ENCODE measurements at regions not wholly inside any gene's neighbourhood (a gene's known extent, or its start where the extent isn't known, plus 50 kb on each side); places are given as distances from the start of the nearest gene placed in this dataset.

DNA sequence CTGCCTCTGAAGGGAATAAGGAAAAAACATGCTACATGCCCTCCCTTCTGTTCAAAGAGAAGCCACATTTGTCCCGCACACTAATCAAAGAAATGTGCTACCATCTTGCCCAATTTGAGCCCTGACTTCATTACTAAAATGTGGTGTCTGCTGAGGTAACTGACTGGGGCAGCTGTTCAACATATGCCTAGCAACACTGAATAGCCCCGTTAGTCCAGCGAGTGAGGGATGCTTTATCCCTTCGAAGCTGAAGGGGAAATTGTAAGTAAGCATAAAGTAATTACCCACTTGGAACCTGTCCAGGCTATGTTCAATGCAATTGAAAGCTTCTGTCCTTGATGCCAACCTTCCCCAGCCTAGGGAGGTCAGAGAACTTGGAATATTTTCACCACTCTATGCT lies 310.6 kb downstream of the SEC16B start:
- TF ChIP-seq TARDBP (CRISPR knock-in tag; IDR thresholded peaks at IDR 0.05), result no peak
- TF ChIP-seq ZNF484 (CRISPR knock-in tag; IDR thresholded peaks at IDR 0.05; ENCODE audit: borderline replicate concordance, low read depth), result no peak
- TF ChIP-seq POLR2A (IDR thresholded peaks at IDR 0.05; ENCODE audit: insufficient read depth in 1 of 2, low read depth in 2 of 2, low read length in 2 of 2), result no peak
- TF ChIP-seq, protein P1, sequence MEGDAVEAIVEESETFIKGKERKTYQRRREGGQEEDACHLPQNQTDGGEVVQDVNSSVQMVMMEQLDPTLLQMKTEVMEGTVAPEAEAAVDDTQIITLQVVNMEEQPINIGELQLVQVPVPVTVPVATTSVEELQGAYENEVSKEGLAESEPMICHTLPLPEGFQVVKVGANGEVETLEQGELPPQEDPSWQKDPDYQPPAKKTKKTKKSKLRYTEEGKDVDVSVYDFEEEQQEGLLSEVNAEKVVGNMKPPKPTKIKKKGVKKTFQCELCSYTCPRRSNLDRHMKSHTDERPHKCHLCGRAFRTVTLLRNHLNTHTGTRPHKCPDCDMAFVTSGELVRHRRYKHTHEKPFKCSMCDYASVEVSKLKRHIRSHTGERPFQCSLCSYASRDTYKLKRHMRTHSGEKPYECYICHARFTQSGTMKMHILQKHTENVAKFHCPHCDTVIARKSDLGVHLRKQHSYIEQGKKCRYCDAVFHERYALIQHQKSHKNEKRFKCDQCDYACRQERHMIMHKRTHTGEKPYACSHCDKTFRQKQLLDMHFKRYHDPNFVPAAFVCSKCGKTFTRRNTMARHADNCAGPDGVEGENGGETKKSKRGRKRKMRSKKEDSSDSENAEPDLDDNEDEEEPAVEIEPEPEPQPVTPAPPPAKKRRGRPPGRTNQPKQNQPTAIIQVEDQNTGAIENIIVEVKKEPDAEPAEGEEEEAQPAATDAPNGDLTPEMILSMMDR (CRISPR knock-in tag; IDR thresholded peaks at IDR 0.05), result no peak
- TF ChIP-seq, protein P2, sequence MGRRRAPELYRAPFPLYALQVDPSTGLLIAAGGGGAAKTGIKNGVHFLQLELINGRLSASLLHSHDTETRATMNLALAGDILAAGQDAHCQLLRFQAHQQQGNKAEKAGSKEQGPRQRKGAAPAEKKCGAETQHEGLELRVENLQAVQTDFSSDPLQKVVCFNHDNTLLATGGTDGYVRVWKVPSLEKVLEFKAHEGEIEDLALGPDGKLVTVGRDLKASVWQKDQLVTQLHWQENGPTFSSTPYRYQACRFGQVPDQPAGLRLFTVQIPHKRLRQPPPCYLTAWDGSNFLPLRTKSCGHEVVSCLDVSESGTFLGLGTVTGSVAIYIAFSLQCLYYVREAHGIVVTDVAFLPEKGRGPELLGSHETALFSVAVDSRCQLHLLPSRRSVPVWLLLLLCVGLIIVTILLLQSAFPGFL (CRISPR knock-in tag; IDR thresholded peaks at IDR 0.05), result no peak
- no peak for TF ChIP-seq ZNF138 (CRISPR knock-in tag; IDR thresholded peaks at IDR 0.05; ENCODE audit: low read depth)
- TF ChIP-seq EZH2 (conservative IDR thresholded peaks at IDR 0.05; ENCODE audit: low read depth, low read length), result no peak
- TF ChIP-seq, protein P3, sequence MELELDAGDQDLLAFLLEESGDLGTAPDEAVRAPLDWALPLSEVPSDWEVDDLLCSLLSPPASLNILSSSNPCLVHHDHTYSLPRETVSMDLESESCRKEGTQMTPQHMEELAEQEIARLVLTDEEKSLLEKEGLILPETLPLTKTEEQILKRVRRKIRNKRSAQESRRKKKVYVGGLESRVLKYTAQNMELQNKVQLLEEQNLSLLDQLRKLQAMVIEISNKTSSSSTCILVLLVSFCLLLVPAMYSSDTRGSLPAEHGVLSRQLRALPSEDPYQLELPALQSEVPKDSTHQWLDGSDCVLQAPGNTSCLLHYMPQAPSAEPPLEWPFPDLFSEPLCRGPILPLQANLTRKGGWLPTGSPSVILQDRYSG (CRISPR knock-in tag; IDR thresholded peaks at IDR 0.05), result no peak
- no peak for TF ChIP-seq ZFP36 (IDR thresholded peaks at IDR 0.05; ENCODE audit: borderline replicate concordance, low read depth, low read length, partially characterized antibody)
- TF ChIP-seq, protein P4, sequence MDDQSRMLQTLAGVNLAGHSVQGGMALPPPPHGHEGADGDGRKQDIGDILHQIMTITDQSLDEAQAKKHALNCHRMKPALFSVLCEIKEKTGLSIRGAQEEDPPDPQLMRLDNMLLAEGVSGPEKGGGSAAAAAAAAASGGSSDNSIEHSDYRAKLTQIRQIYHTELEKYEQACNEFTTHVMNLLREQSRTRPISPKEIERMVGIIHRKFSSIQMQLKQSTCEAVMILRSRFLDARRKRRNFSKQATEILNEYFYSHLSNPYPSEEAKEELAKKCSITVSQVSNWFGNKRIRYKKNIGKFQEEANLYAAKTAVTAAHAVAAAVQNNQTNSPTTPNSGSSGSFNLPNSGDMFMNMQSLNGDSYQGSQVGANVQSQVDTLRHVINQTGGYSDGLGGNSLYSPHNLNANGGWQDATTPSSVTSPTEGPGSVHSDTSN (CRISPR knock-in tag; IDR thresholded peaks at IDR 0.05; ENCODE audit: borderline replicate concordance), result no peak

Data from HepG2 (cell line).